ENCODE measurements at regions not wholly inside any gene's neighbourhood (a gene's known extent, or its start where the extent isn't known, plus 50 kb on each side); places are given as distances from the start of the nearest gene placed in this dataset.

- no peak overlapping the region for H3K27ac ChIP-seq (ENCODE audit: low read depth, low read length)
- no peaks in the 10 kb centered on the region for H3K79me2 ChIP-seq (ENCODE audit: insufficient read depth, low read length)
- no peaks in the 10 kb centered on the region for H3K4me1 ChIP-seq (ENCODE audit: control insufficient read depth in 1 of 2, insufficient read depth in 2 of 2, low read length in 2 of 2)
- H3K36me3 ChIP-seq (ENCODE audit: control insufficient read depth in 1 of 2, insufficient read depth in 2 of 2, low read length in 2 of 2): no peaks in the 10 kb centered on the region
- CTCF ChIA-PET: no interaction called here
- no peak overlapping the region for H2AFZ ChIP-seq (ENCODE audit: low read depth, low read length, poor library complexity, severe bottlenecking)
- DNase-seq (ENCODE audit: low read depth, low spot score) (no peak), ATAC-seq (no peak)
- no peak overlapping the region for H3K9ac ChIP-seq (ENCODE audit: low read length)
- no peak overlapping the region for H3K4me3 ChIP-seq (replicated peaks in 1 of 2; ENCODE audit: low read depth in 1 of 2, low read length in 2 of 2)
- intact Hi-C loops (cut with micrococcal nuclease): no loop called here
- no TSS peak for BruUV-seq (replicated peaks)
- RAD21 ChIA-PET (ENCODE audit: low non-redundant PET in 1 of 2, low total read pairs in 2 of 2, uncharacterized antibody in 2 of 2, unreplicated experiment in 2 of 2): no interaction called here
- no peak overlapping the region for H3K4me2 ChIP-seq (ENCODE audit: low read length)
- no peaks in the 10 kb centered on the region for H3K27me3 ChIP-seq (ENCODE audit: insufficient read depth, low read length)
- H4K20me1 ChIP-seq (ENCODE audit: insufficient read depth): no peaks in the 10 kb centered on the region
- H3K9me2 ChIP-seq (ENCODE audit: insufficient read depth): no peaks in the 10 kb centered on the region; the same call in 1 of the 2 replicates
- no peaks in the 10 kb centered on the region for H3K9me3 ChIP-seq (ENCODE audit: control insufficient read depth in 1 of 2, insufficient read depth in 1 of 2, low read depth in 1 of 2, low read length in 2 of 2)
- TF ChIP-seq ATF3 (IDR thresholded peaks at IDR 0.05): no peak
- no peak for TF ChIP-seq SP1 (IDR thresholded peaks at IDR 0.05; ENCODE audit: low read depth)
- TF ChIP-seq TCF7L2 (IDR thresholded peaks at IDR 0.05; ENCODE audit: borderline replicate concordance, extremely low read depth, insufficient read depth, insufficient read length): no peak
- TF ChIP-seq CTCF (IDR thresholded peaks at IDR 0.05 in 2 of 3, conservative IDR thresholded peaks at IDR 0.05 in 1 of 3; ENCODE audit: borderline replicate concordance in 1 of 3, insufficient read depth in 1 of 3, low read depth in 2 of 3, low read length in 2 of 3): no peak
- no peak for TF ChIP-seq JUND (IDR thresholded peaks at IDR 0.05)
- no peak for TF ChIP-seq FOSL1 (IDR thresholded peaks at IDR 0.05; ENCODE audit: low read depth)
- no peak for TF ChIP-seq YY1 (IDR thresholded peaks at IDR 0.05; ENCODE audit: extremely low read depth, insufficient replicate concordance, low read depth, low read length)
- TF ChIP-seq MAX (IDR thresholded peaks at IDR 0.05): no peak
- TF ChIP-seq EGR1 (IDR thresholded peaks at IDR 0.05; ENCODE audit: low read depth): no peak
- TF ChIP-seq ZNF274 (IDR thresholded peaks at IDR 0.05; ENCODE audit: low read depth, low read length): no peak
- no peak for TF ChIP-seq SRF (IDR thresholded peaks at IDR 0.05; ENCODE audit: low read depth)
- no peak for TF ChIP-seq POLR2A (IDR thresholded peaks at IDR 0.05; ENCODE audit: borderline replicate concordance, extremely low read depth, insufficient read depth, insufficient read length)
- no peak for TF ChIP-seq EZH2 (IDR thresholded peaks at IDR 0.05)
- no peak for TF ChIP-seq ZBTB33 (IDR thresholded peaks at IDR 0.05; ENCODE audit: extremely low read depth, insufficient replicate concordance, low read length)
- TF ChIP-seq EZH2phosphoT487 (IDR thresholded peaks at IDR 0.05; ENCODE audit: borderline replicate concordance): no peak
- no peak for TF ChIP-seq CEBPB (IDR thresholded peaks at IDR 0.05; ENCODE audit: low read depth)
- POLR2A ChIA-PET: no interaction called here
These were observed 236.8 kb downstream of the ACTL7B start for GRCh38 chr9:108618906-108619550.

All from HCT116 (cell line).